NCI-H1930 (cell line): ENCODE measurements at regions not wholly inside any gene's neighbourhood (a gene's known extent, or its start where the extent isn't known, plus 50 kb on each side); places are given as distances from the start of the nearest gene placed in this dataset.
"Not testable (repeated sequence)": the region's sequence is repeated elsewhere in the genome, so short reads cannot be mapped to it uniquely, and the experiment has no call there.

Experiments used
- DNase-seq, 2 experiments: peaks; one replicate each; lab custom pipeline; 2025; lab: John Stamatoyannopoulos, UW

DNA sequence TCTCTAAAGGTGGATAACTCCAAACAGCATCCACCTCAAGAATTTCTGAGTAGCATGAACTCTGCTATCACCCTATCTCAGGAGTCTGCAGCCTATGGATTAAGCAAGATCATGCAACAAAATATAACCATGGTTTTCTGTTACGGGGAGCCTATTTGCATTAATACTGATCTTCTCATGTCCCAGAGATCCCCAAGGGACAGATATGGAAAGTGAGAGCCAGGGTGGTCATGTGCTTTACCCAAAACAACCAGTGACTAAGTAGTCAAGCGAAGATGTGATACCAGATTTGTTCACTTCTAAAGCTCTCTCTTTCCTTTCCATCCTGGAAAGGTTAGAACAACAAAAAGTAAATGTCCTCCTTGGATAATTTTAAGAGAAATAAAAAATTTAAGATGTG lies 125.1 kb downstream of the PRRX1 start:
- DNase-seq = no peak

- DNase-seq = no peak
Observed at GRCh38 chr1:170790175-170790574, 126.2 kb downstream of the PRRX1 start.

- no peak for DNase-seq
Observed at GRCh38 chr1:170790651-170791071, 126.7 kb downstream of the PRRX1 start.

GRCh38 chr1:170791941-170792340 lies 128.0 kb downstream of the PRRX1 start:
- DNase-seq = no peak

DNA sequence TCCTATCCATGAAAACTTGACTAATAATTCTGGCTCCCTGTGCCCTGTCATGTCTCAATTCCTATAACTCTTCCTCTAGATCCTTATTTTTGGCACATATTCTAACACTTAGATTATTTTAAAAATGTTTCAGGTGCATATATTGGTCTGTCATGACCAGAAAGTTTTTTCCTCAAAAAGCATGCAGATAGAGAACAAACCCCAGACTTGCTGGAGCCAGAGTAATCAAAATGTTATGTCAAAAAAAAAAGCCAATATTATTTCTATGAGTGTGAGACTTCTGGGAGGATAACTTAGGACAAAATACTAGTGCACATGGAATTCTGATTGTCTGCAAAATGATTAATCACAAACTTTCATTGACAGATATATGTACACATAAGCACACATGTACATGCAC lies 135.1 kb upstream of the MROH9 start:
- DNase-seq = no peak

DNA sequence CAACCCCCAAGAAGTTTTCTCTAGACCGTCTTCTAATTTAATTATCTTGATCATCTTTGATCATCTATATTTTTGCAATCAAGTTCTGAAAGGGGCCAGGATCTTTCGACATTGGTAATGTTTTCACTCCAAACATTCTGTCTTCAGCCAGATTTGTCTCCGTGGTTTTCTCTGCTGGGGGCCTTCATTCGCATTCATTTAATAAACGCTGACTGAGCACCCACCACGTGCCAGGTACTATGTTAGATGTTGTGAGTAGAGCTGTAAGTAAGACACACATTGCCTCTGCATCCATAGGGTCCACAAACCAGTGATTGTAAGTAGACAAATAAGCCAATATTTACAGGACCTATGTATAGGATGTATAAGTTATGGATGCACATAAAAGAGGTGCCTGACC lies 134.5 kb upstream of the MROH9 start:
- no peak for DNase-seq

DNA sequence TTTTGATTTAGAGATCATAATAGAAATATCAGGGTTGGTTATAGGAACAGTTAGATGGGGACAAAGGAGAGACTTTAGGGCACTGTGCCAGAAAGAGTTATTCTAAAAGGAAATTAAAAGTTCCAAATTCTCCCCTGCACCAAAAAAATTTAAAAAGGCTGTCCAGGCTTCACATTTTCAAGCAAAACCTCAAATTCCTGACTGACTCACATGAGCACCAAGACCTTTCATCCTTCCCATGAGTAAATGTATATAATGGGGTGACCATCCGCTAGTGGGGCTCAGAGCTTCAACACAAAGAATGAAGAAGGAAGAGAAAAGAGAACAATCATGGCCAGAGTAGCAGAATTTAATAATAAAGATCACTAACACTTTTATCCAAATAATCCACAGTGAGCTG lies 131.6 kb upstream of the MROH9 start:
- no peak for DNase-seq

DNA sequence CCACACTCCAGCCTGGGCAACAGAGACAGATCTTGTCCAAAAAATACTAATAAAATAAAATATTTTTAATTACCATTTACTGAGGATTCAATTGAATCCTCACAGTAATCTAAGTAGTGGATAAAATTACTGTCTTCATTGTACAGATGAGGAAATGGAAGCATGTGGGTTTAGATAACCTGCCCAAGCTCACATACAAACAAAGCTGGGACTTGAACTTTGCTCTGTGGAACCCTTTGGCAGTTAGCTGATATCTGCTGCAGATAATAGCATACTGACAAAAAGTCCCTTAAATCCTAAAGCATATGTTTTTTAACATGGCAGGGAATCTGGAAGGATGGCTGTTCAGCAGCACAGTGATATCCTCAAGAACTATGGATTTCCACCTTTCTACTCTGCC lies 130.9 kb upstream of the MROH9 start:
- DNase-seq = no peak

- no peak for DNase-seq
Observed at GRCh38 chr1:170804879-170805278, 130.5 kb upstream of the MROH9 start.

- DNase-seq = no peak
Observed at GRCh38 chr1:170806961-170807360, 128.4 kb upstream of the MROH9 start.

GRCh38 chr1:170807432-170807831 lies 127.9 kb upstream of the MROH9 start:
- no peak for DNase-seq

DNA sequence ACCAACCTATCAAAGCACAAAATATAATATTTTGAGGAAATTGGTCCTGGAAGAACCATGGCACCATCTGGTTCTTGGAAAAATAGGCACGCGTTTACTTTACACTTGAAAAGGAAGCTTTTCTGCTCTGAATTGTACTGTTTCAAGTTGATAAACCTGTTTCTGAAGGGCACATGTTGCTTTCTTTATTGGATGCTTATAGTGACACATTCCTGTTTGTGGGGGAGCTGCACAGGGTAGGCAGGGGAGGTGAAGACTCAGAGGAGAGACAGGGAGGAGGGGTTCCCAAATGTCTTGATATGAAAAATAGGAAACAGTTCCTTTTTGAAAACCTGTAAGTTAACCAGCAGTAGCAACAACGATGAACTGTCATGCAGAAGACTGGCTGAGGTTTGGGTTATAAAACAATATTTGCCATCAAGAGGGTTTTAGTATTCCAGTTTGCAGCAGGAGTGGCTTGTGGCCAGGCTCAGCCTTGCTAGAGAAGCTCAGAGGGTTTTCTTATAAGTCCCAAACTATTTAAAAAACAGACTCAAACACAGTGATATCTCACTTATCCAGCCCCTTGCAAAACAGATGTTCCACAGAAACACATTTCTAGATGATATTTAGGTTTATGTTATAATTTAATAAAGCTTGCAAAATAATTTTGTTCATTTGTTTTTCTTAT lies 127.0 kb upstream of the MROH9 start:
- DNase-seq = no peak

DNA sequence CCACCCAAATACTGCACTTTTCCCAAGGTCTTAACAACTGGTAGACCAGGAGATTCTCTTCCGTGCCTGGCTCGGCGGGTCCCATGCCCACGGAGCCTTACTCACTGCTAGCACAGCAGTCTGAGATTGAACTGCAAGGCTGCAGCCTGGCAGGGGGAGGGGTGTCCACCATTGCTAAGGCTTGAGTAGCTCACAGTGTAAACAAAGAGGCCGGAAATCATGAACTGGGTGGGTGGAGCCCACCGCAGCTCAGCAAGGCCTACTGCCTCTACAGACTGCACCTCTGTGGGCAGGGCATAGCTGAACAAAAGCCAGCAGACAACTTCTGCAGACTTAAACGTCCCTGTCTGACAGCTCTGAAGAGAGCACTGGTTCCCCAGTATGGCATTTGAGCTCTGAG lies 124.3 kb upstream of the MROH9 start:
- DNase-seq = not testable (repeated sequence)

DNA sequence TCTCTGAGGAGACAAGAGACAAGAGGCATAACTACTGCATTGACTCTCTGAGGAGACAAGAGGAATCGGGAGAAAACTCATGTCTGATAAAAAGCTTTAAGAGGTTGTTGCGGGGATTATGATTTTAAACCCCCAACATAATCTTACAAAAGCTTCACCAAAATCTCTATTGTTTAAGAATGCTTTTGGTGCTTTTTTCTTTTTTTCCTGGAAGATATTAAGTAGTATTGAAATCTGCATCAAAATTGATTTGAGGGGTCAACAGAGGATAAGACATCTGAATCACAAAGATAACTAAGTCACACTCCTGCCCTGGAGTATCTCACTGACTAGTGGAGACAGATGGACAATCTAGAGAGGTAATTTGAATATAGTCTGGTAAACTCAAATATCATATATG lies 115.6 kb upstream of the MROH9 start:
- no peak for DNase-seq

- no peak for DNase-seq
Observed at GRCh38 chr1:170823120-170823519, 112.2 kb upstream of the MROH9 start.

DNA sequence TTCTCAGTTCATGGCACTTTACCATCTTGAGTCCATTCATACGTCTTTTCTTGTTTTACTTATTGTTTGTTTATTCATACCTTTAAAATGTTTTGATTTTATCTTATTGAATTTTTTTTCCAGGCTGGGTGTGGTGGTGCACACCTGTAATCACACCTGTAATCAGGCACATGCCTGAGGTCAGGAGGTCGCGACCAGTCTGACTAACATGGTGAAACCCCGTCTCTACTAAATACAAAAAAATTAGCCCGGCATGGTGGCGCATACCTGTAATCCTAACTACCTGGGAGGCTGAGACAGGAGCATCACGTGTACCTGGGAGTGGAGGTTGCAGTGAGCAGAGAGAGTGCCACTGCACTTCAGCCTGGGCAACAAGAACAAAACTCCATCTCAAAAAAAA lies 104.1 kb upstream of the MROH9 start:
- DNase-seq = no peak

GRCh38 chr1:170836141-170836540 lies 99.2 kb upstream of the MROH9 start:
- no peak for DNase-seq

DNA sequence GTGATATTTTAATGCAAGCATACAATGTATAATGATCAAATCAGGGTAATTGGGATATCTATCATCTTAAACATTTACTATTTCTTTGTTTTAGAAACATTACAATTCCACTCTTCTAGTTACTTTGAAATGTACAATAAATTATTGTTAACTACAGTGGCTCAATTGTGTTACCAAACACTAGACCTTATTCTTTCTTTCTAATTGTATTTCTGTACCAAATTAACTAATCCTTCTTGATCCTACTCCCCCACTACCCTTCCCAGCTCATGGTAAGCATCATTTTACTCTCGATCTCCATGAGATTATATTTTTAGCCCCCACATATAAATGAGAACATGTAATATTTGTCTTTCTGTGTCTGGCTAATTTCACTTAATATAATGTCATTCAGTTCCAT lies 95.0 kb upstream of the MROH9 start:
- no peak for DNase-seq

GRCh38 chr1:170853302-170853701 lies 82.0 kb upstream of the MROH9 start:
- no peak for DNase-seq

- DNase-seq = no peak
Observed at GRCh38 chr1:170853867-170854266, 81.5 kb upstream of the MROH9 start.

DNA sequence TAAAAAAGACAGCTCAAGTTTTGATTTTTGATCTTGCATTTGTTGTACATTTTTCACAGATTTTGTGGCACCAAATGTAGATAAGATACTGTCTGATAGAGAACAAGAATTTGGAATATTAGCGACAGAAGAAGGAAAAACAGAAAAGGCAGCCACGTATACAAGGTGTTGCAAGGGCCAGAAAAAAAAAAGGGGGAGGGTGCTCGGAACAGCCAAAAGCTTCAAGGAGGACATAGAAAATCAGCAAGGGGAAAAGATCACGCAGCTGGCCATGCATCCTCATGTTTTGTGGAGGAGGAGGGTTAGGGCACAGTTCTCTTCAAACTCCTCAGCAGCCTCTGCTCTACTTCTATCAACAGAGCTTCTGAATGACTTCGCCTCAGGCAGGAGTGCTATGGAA lies 80.7 kb upstream of the MROH9 start:
- DNase-seq = no peak

DNA sequence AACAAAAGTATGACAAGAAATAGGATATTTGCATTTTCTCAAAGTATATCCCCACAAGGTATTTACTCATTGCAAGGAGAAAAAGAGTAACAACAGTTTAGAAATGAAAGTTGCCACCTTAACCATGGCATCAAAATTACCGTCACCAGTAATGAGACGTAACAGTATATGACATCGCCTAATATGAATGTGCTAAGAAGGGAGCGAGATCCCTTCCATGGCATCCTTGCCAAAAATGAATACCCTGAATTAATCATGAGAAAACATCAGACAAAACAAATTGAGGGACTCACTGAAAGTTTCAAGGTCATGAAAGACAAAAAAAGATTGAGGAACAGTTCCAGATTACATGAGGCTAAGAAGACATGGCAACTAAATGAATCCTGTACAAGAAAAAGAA lies 78.9 kb upstream of the MROH9 start:
- no peak for DNase-seq

GRCh38 chr1:170857955-170858354 lies 77.4 kb upstream of the MROH9 start:
- DNase-seq = peak; percentile 28 to 59

DNA sequence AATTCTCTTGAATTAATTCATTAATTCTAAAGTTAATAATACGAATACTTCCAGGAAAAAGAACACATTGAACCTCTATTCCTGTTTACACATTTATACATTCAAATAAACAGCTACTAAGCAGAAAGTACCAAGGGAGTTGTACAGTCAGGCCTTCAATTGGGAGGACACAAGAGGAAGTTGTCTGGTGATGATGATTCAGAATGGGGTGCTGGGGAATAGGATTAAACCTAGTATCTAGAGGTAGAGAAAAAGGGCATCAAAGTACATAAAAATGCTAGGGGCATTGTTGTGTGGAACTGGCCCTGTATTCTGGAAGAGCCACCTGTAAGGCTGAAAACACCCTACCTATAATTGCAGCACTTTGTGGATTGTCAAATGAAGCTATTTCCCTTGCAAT lies 71.7 kb upstream of the MROH9 start:
- no peak for DNase-seq

GRCh38 chr1:170864238-170864637 lies 71.1 kb upstream of the MROH9 start:
- no peak for DNase-seq
